ENCODE measurements at regions not wholly inside any gene's neighbourhood (a gene's known extent, or its start where the extent isn't known, plus 50 kb on each side); places are given as distances from the start of the nearest gene placed in this dataset.

DNA sequence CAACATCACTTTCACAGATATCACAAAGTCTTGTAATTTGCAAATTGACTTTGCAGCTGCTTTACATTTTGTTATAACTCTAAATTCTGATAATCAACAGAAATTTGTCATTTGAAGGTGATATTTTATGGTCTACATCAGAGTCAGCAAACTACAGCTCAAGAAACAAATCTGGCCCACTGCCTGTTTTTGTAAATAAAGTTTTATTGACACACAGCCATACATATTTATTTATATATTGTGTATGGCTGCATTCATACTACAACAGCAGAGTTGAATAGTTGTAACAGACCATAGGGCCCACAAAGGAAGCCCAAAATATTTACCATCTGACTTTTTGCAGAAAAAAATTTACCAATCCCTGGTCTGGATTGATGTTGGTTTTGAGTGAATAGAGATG lies 87.0 kb upstream of the GRIA1 start:
- TF ChIP-seq EZH2 (IDR thresholded peaks at IDR 0.05; ENCODE audit: insufficient read depth, low read length): no peak
- TF ChIP-seq, protein P1, sequence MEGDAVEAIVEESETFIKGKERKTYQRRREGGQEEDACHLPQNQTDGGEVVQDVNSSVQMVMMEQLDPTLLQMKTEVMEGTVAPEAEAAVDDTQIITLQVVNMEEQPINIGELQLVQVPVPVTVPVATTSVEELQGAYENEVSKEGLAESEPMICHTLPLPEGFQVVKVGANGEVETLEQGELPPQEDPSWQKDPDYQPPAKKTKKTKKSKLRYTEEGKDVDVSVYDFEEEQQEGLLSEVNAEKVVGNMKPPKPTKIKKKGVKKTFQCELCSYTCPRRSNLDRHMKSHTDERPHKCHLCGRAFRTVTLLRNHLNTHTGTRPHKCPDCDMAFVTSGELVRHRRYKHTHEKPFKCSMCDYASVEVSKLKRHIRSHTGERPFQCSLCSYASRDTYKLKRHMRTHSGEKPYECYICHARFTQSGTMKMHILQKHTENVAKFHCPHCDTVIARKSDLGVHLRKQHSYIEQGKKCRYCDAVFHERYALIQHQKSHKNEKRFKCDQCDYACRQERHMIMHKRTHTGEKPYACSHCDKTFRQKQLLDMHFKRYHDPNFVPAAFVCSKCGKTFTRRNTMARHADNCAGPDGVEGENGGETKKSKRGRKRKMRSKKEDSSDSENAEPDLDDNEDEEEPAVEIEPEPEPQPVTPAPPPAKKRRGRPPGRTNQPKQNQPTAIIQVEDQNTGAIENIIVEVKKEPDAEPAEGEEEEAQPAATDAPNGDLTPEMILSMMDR (IDR thresholded peaks at IDR 0.05; ENCODE audit: insufficient read depth, low read depth, low read length): no peak

Measured in astrocyte (in vitro differentiated cells and primary cell).